WTC11 (cell line): ENCODE measurements at regions not wholly inside any gene's neighbourhood (a gene's known extent, or its start where the extent isn't known, plus 50 kb on each side); places are given as distances from the start of the nearest gene placed in this dataset.

ENCODE experiments used
- ATAC-seq: fragments of 200-7000 bp; cut with Tn5 transposase; 2 replicates; pipeline ENCODE4 v1.10.0; 2021; ENCODE audit warnings: mild to moderate bottlenecking, moderate library complexity
- CTCF ChIA-PET: fragments of 300-600 bp; sonication (Branson Sonifier 250); formaldehyde crosslinking; loops from one replicate; lab custom pipeline; 2021; ENCODE audit warnings: antibody characterized with exemption; lab: Charles Lee
- POLR2A ChIA-PET: fragments of 350-600 bp; sonication (Branson Sonifier 250); formaldehyde crosslinking; loops from one replicate; lab custom pipeline; 2021; ENCODE audit warnings: antibody characterized with exemption; lab: Charles Lee
- DNase-seq: peaks from one replicate; pipeline ENCODE4 v3.0.0; 2021; ENCODE audit warnings: low spot score
- H3K27ac Mint-ChIP-seq: 2 replicates; pipeline ENCODE4 v1.8.0; 2021; ENCODE audit warnings: mixed read lengths
- H3K27me3 Mint-ChIP-seq: 2 replicates; pipeline ENCODE4 v1.8.0; 2021; ENCODE audit warnings: low read depth, mild to moderate bottlenecking, moderate library complexity, mixed read lengths
- H3K36me3 Mint-ChIP-seq: 2 replicates; pipeline ENCODE4 v1.8.0; 2021; ENCODE audit warnings: mixed read lengths
- H3K4me1 Mint-ChIP-seq: 2 replicates; pipeline ENCODE4 v1.8.0; 2022; ENCODE audit warnings: mixed read lengths
- H3K4me3 Mint-ChIP-seq: 2 replicates; pipeline ENCODE4 v1.8.0; 2021; ENCODE audit warnings: mild to moderate bottlenecking, moderate library complexity, mixed read lengths
- H3K9me3 Mint-ChIP-seq: 2 replicates; pipeline ENCODE4 v1.8.0; 2021; ENCODE audit warnings: mixed read lengths
- ARID4B ChIP-seq: sonication (generic); formaldehyde crosslinking; IDR thresholded peaks from 2 replicates; pipeline ENCODE4 v1.8.0; 2023; ENCODE audit warnings: missing genetic modification reagents, mild to moderate bottlenecking, borderline replicate concordance
- ATF3 ChIP-seq: sonication (generic); formaldehyde crosslinking; conservative IDR thresholded peaks from 2 replicates; pipeline ENCODE4 v1.8.1; 2022; ENCODE audit warnings: mild to moderate bottlenecking, missing genetic modification reagents
- CREB1 ChIP-seq: sonication (generic); formaldehyde crosslinking; IDR thresholded peaks from 2 replicates; pipeline ENCODE4 v1.8.0; 2023; ENCODE audit warnings: mild to moderate bottlenecking, missing genetic modification reagents
- E2F1 ChIP-seq: sonication (generic); formaldehyde crosslinking; IDR thresholded peaks from 2 replicates; pipeline ENCODE4 v1.8.0; 2022; ENCODE audit warnings: mild to moderate bottlenecking, missing genetic modification reagents
- ERG ChIP-seq: fragments of 250-450 bp; sonication (Bioruptor Pico); IDR thresholded peaks from 2 replicates; pipeline ENCODE4 v1.8.0; 2021; ENCODE audit warnings: mild to moderate bottlenecking
- ETV6 ChIP-seq: sonication (generic); formaldehyde crosslinking; IDR thresholded peaks from 2 replicates; pipeline ENCODE4 v1.8.1; 2022; ENCODE audit warnings: mild to moderate bottlenecking, missing genetic modification reagents
- FOXP1 ChIP-seq: sonication (generic); formaldehyde crosslinking; IDR thresholded peaks from 2 replicates; pipeline ENCODE4 v1.8.0; 2022; ENCODE audit warnings: missing genetic modification reagents, mild to moderate bottlenecking, moderate library complexity, borderline replicate concordance
- MYBL2 ChIP-seq: sonication (generic); formaldehyde crosslinking; IDR thresholded peaks from 2 replicates; pipeline ENCODE4 v1.8.1; 2023; ENCODE audit warnings: mild to moderate bottlenecking, moderate library complexity, missing genetic modification reagents
- PRRX2 ChIP-seq: fragments of 250-450 bp; sonication (Bioruptor Pico); IDR thresholded peaks from 2 replicates; pipeline ENCODE4 v1.8.0; 2021; ENCODE audit warnings: mild to moderate bottlenecking
- SMAD4 ChIP-seq: sonication (generic); formaldehyde crosslinking; IDR thresholded peaks from 2 replicates; pipeline ENCODE4 v1.8.0; 2022; ENCODE audit warnings: mild to moderate bottlenecking, missing genetic modification reagents
- TEAD1 ChIP-seq: sonication (generic); formaldehyde crosslinking; IDR thresholded peaks from 2 replicates; pipeline ENCODE4 v1.8.0; 2022; ENCODE audit warnings: mild to moderate bottlenecking, missing genetic modification reagents
- ZNF219 ChIP-seq: sonication (generic); formaldehyde crosslinking; IDR thresholded peaks from 2 replicates; pipeline ENCODE4 v1.8.0; 2023; ENCODE audit warnings: missing genetic modification reagents, mild to moderate bottlenecking, borderline replicate concordance
- ZNF263 ChIP-seq: sonication (generic); formaldehyde crosslinking; IDR thresholded peaks from 2 replicates; pipeline ENCODE4 v1.8.1; 2022; ENCODE audit warnings: low read depth, mild to moderate bottlenecking, moderate library complexity, missing genetic modification reagents
- ZNF671 ChIP-seq: fragments of 250-450 bp; sonication (Bioruptor Pico); IDR thresholded peaks from 2 replicates; pipeline ENCODE4 v1.8.0; 2021; ENCODE audit warnings: mild to moderate bottlenecking
- TF ChIP-seq, protein P1 (sequence below): sonication (generic); formaldehyde crosslinking; IDR thresholded peaks from 2 replicates; pipeline ENCODE4 v1.8.0; 2022; ENCODE audit warnings: mild to moderate bottlenecking, missing genetic modification reagents
- TF ChIP-seq, protein P2 (sequence below): fragments of 200-600 bp; IDR thresholded peaks from 2 replicates; pipeline ENCODE4 v1.8.0; 2022; ENCODE audit warnings: antibody characterized with exemption

DNA sequence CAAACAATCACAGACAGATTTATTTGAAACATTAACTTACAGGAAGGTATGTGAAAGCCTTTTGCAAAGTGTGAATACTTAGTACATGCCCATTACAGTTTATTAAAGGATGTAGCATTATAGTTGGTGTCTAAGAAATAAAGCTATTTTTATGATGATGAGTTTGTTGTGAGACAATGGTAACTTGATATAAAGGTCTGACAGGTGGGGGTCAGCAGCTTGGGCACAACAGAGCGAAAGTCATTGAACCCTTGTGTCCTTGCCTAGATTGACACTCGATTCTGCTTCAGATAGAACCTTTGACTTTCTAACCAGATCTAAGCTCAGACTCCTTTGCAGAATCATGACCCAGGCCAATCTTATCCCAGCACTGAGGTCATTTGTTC lies 777.9 kb downstream of the NTRK3 start (continued):
- TF ChIP-seq ARID4B (CRISPR knock-in tag) (no peak), SMAD4 (CRISPR knock-in tag) (no peak), ATF3 (CRISPR knock-in tag) (no peak), PRRX2 (CRISPR knock-in tag) (no peak), FOXP1 (CRISPR knock-in tag) (no peak), TEAD1 (no peak)
- TF ChIP-seq, protein P1, sequence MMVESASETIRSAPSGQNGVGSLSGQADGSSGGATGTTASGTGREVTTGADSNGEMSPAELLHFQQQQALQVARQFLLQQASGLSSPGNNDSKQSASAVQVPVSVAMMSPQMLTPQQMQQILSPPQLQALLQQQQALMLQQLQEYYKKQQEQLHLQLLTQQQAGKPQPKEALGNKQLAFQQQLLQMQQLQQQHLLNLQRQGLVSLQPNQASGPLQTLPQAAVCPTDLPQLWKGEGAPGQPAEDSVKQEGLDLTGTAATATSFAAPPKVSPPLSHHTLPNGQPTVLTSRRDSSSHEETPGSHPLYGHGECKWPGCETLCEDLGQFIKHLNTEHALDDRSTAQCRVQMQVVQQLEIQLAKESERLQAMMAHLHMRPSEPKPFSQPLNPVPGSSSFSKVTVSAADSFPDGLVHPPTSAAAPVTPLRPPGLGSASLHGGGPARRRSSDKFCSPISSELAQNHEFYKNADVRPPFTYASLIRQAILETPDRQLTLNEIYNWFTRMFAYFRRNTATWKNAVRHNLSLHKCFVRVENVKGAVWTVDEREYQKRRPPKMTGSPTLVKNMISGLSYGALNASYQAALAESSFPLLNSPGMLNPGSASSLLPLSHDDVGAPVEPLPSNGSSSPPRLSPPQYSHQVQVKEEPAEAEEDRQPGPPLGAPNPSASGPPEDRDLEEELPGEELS (CRISPR knock-in tag), result no peak

DNA sequence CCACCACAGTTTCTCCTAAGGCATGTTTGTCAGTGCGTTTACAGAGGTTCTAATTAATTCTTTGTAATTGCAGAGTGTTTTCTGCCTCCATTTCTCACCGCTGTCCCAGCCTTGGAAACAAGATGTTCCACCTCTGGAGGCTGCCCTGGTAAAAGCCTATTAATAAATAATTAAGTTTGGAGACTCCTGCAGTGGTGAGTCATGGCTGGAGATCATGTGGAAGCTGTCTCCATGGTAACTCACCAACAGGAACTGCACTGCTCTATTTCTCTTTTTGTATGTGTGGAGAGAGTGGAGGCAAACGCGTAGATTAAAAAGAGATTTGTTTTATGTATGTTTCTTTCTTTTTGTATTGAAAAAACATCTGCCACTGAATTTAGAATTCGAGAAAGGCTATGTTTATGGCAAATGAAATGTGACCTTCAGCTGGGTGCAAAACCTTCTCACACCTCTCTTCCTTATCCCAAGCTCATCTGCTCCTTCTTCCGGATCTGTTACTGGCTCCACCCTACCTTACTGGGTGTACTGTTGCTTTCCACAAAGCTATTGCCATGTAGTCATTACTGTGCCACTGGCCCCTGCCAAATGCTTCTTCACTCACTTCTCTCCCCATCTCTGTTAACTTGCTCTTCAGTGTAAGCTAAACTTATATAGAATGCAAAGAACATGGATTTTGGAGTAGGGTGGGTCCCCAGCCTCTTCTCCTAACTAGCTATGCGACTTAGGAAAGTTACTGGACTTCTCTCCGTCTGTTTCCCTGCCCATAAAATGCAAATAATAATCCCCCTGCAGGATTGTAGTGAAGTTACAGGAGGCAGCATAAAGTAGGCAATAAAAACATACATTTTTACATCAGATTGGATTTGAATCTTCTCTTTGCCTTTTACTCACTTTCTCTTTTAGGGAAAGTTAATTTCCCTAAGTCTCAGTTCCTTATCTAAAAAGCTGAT lies 778.5 kb downstream of the NTRK3 start:
- Mint-ChIP-seq H3K4me1 (peaks cover 17% of the 10 kb centered on the region), H3K9me3 (peaks cover 5% of the 10 kb centered on the region), H3K36me3 (no peaks in the 10 kb centered on the region), H3K27me3 (no peaks in the 10 kb centered on the region), H3K4me3 (no peak overlapping the region), H3K27ac (peak overlapping the region; percentile 63; the same call in 1 of the 2 replicates)
- ChIA-PET POLR2A (no interaction called here), CTCF (interaction anchor here (0.8 to 1.2 kb wide), 2 partner anchors 15 to 158 kb away, joined by 3 to 4 read pairs; no protein-coding TSS in a partner anchor)
- TF ChIP-seq MYBL2 (CRISPR knock-in tag) (no peak), ERG (no peak), ZNF219 (CRISPR knock-in tag) (no peak), ETV6 (CRISPR knock-in tag) (no peak), CREB1 (CRISPR knock-in tag) (no peak), E2F1 (no peak), ZNF263 (CRISPR knock-in tag) (no peak), ZNF671 (CRISPR knock-in tag) (no peak)
- TF ChIP-seq, protein P1 (CRISPR knock-in tag), result no peak
- TF ChIP-seq, protein P2, sequence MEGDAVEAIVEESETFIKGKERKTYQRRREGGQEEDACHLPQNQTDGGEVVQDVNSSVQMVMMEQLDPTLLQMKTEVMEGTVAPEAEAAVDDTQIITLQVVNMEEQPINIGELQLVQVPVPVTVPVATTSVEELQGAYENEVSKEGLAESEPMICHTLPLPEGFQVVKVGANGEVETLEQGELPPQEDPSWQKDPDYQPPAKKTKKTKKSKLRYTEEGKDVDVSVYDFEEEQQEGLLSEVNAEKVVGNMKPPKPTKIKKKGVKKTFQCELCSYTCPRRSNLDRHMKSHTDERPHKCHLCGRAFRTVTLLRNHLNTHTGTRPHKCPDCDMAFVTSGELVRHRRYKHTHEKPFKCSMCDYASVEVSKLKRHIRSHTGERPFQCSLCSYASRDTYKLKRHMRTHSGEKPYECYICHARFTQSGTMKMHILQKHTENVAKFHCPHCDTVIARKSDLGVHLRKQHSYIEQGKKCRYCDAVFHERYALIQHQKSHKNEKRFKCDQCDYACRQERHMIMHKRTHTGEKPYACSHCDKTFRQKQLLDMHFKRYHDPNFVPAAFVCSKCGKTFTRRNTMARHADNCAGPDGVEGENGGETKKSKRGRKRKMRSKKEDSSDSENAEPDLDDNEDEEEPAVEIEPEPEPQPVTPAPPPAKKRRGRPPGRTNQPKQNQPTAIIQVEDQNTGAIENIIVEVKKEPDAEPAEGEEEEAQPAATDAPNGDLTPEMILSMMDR, result no peak
- no peak for DNase-seq
- ATAC-seq, result peak; percentile 71
